ENCODE measurements at regions not wholly inside any gene's neighbourhood (a gene's known extent, or its start where the extent isn't known, plus 50 kb on each side); places are given as distances from the start of the nearest gene placed in this dataset.
"Not testable (repeated sequence)": the region's sequence is repeated elsewhere in the genome, so short reads cannot be mapped to it uniquely, and the experiment has no call there.

GRCh38 chr18:10166164-10166807 lies 252.5 kb downstream of the VAPA start:
- H3K4me3 ChIP-seq (ENCODE audit: control insufficient read depth in 1 of 7, extremely low read depth in 1 of 7, insufficient read depth in 4 of 7, low read depth in 2 of 7, low read length in 6 of 7) = no peak overlapping the region
- CTCF ChIA-PET = no interaction called here
- WGBS (ENCODE audit: insufficient coverage) = 98% methylated on average over 14 of the region's 22 CpGs

DNA sequence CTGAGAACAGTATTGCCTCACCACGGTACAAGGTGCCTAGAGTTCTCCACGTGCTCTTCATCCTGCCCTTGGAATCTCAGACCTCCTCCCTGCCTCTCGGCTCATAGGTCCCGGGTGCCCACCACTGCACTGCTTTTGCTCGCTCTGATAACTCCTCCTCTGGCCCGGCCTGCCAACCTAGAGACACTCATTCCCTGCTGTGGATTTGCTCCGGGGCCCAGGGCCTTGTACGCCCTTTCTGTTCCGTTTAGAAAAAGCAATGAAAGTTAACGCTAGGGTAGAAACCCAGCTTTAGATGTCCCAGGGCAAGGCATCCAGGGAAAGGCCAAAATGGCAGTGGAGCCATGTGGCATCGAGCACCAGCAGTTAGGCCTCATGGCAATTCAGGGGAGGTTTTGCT lies 253.9 kb downstream of the VAPA start:
- Histone ChIP-seq H3K27ac (ENCODE audit: insufficient read depth in 1 of 2, low read depth in 1 of 2, low read length in 2 of 2, poor library complexity in 1 of 2, severe bottlenecking in 2 of 2) (no peak overlapping the region), H3K36me3 (ENCODE audit: control insufficient read depth in 4 of 4, insufficient read depth in 4 of 4, low read length in 3 of 4) (no peaks in the 10 kb centered on the region), H3K4me1 (ENCODE audit: control extremely low read depth in 1 of 4, control insufficient read depth in 4 of 4, insufficient read depth in 4 of 4, low read length in 3 of 4) (no peaks in the 10 kb centered on the region), H3K4me3 (ENCODE audit: control insufficient read depth in 1 of 7, extremely low read depth in 1 of 7, insufficient read depth in 4 of 7, low read depth in 2 of 7, low read length in 6 of 7) (no peak overlapping the region), H3K9me3 (ENCODE audit: control extremely low read depth in 1 of 5, control insufficient read depth in 4 of 5, insufficient read depth in 2 of 5, low read depth in 1 of 5, low read length in 4 of 5) (no peaks in the 10 kb centered on the region), H3K27me3 (replicated peaks in 2 of 5; ENCODE audit: control insufficient read depth in 4 of 5, insufficient read depth in 5 of 5, low read length in 4 of 5) (no peaks in the 10 kb centered on the region)
- CTCF ChIA-PET = no interaction called here
- POLR2A ChIA-PET = no interaction called here
- no peak for DNase-seq
- 96% methylated on average over 11 of the region's 11 CpGs for WGBS (ENCODE audit: insufficient coverage)

More at GRCh38 chr18:10166164-10166807, 252.5 kb downstream of the VAPA start:
- POLR2A ChIA-PET = no interaction called here
- Histone ChIP-seq H3K27me3 (replicated peaks in 2 of 5; ENCODE audit: control insufficient read depth in 4 of 5, insufficient read depth in 5 of 5, low read length in 4 of 5) (no peaks in the 10 kb centered on the region), H3K27ac (ENCODE audit: insufficient read depth in 1 of 2, low read depth in 1 of 2, low read length in 2 of 2, poor library complexity in 1 of 2, severe bottlenecking in 2 of 2) (no peak overlapping the region), H3K9me3 (ENCODE audit: control extremely low read depth in 1 of 5, control insufficient read depth in 4 of 5, insufficient read depth in 2 of 5, low read depth in 1 of 5, low read length in 4 of 5) (no peaks in the 10 kb centered on the region), H3K36me3 (ENCODE audit: control insufficient read depth in 4 of 4, insufficient read depth in 4 of 4, low read length in 3 of 4) (no peaks in the 10 kb centered on the region), H3K4me1 (ENCODE audit: control extremely low read depth in 1 of 4, control insufficient read depth in 4 of 4, insufficient read depth in 4 of 4, low read length in 3 of 4) (no peaks in the 10 kb centered on the region)
- no peak for DNase-seq

GRCh38 chr18:10168477-10168876 lies 254.7 kb downstream of the VAPA start:
- ChIA-PET CTCF (interaction anchor here (1.1 kb wide), 1 partner anchor 132 kb away, joined by 3 read pairs; no protein-coding TSS in a partner anchor), POLR2A (no interaction called here)
- over 99% methylated on average over 8 of the region's 9 CpGs for WGBS (ENCODE audit: insufficient coverage)
- Histone ChIP-seq H3K4me1 (ENCODE audit: control extremely low read depth in 1 of 4, control insufficient read depth in 4 of 4, insufficient read depth in 4 of 4, low read length in 3 of 4) (no peaks in the 10 kb centered on the region), H3K27me3 (replicated peaks in 2 of 5; ENCODE audit: control insufficient read depth in 4 of 5, insufficient read depth in 5 of 5, low read length in 4 of 5) (no peaks in the 10 kb centered on the region), H3K36me3 (ENCODE audit: control insufficient read depth in 4 of 4, insufficient read depth in 4 of 4, low read length in 3 of 4) (no peaks in the 10 kb centered on the region), H3K4me3 (ENCODE audit: control insufficient read depth in 1 of 7, extremely low read depth in 1 of 7, insufficient read depth in 4 of 7, low read depth in 2 of 7, low read length in 6 of 7) (no peak overlapping the region), H3K27ac (ENCODE audit: insufficient read depth in 1 of 2, low read depth in 1 of 2, low read length in 2 of 2, poor library complexity in 1 of 2, severe bottlenecking in 2 of 2) (no peak overlapping the region), H3K9me3 (ENCODE audit: control extremely low read depth in 1 of 5, control insufficient read depth in 4 of 5, insufficient read depth in 2 of 5, low read depth in 1 of 5, low read length in 4 of 5) (no peaks in the 10 kb centered on the region)
- DNase-seq = no peak

DNA sequence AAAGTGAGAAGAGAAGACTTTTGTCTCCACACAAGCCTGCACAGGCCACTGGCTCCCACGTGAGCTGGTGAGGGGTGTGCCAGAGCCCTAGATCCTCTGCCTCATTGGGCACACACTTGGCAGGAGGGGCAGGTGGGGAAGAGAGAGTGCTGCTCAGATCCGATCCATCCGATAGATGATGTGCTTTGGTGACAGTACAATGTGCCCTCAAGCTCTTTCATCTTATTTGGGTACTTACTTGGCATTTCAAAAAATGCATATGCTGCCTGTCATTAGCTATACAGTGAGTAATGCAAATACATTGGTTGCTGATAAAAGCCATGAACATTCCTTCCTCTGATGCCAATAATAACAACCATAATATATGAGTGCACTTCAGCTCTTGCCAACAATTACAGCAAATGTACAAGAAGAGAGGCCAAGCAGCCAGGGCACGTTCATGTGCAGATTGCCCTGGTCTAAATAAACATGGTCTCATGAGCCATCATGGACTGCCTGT lies 255.3 kb downstream of the VAPA start:
- H3K4me3 ChIP-seq (ENCODE audit: control insufficient read depth in 1 of 7, extremely low read depth in 1 of 7, insufficient read depth in 4 of 7, low read depth in 2 of 7, low read length in 6 of 7) = no peak overlapping the region
- ChIA-PET POLR2A (no interaction called here), CTCF (interaction anchor here (1.1 to 1.2 kb wide), 2 partner anchors 15 to 132 kb away, joined by 3 read pairs; no protein-coding TSS in a partner anchor)
- no peak overlapping the region for H3K27ac ChIP-seq (ENCODE audit: insufficient read depth in 1 of 2, low read depth in 1 of 2, low read length in 2 of 2, poor library complexity in 1 of 2, severe bottlenecking in 2 of 2)
- WGBS (ENCODE audit: insufficient coverage) = 97% methylated on average over 4 of the region's 4 CpGs
- no peaks in the 10 kb centered on the region for H3K9me3 ChIP-seq (ENCODE audit: control extremely low read depth in 1 of 5, control insufficient read depth in 4 of 5, insufficient read depth in 2 of 5, low read depth in 1 of 5, low read length in 4 of 5)
- no peaks in the 10 kb centered on the region for H3K36me3 ChIP-seq (ENCODE audit: control insufficient read depth in 4 of 4, insufficient read depth in 4 of 4, low read length in 3 of 4)
- no peak for DNase-seq
- no peaks in the 10 kb centered on the region for H3K4me1 ChIP-seq (ENCODE audit: control extremely low read depth in 1 of 4, control insufficient read depth in 4 of 4, insufficient read depth in 4 of 4, low read length in 3 of 4)
- no peaks in the 10 kb centered on the region for H3K27me3 ChIP-seq (replicated peaks in 2 of 5; ENCODE audit: control insufficient read depth in 4 of 5, insufficient read depth in 5 of 5, low read length in 4 of 5)

GRCh38 chr18:10169814-10170213 lies 256.0 kb downstream of the VAPA start:
- POLR2A ChIA-PET = no interaction called here
- no peaks in the 10 kb centered on the region for H3K4me1 ChIP-seq (ENCODE audit: control extremely low read depth in 1 of 4, control insufficient read depth in 4 of 4, insufficient read depth in 4 of 4, low read length in 3 of 4)
- CTCF ChIA-PET = interaction anchor here (1.1 to 1.2 kb wide), 2 partner anchors 14 to 131 kb away, joined by 3 read pairs; no protein-coding TSS in a partner anchor
- no peaks in the 10 kb centered on the region for H3K27me3 ChIP-seq (replicated peaks in 2 of 5; ENCODE audit: control insufficient read depth in 4 of 5, insufficient read depth in 5 of 5, low read length in 4 of 5)
- peaks cover 0 to 1% (median 0%) of the 10 kb centered on the region in 5 experiments for H3K9me3 ChIP-seq (ENCODE audit: control extremely low read depth in 1 of 5, control insufficient read depth in 4 of 5, insufficient read depth in 2 of 5, low read depth in 1 of 5, low read length in 4 of 5)
- H3K4me3 ChIP-seq (ENCODE audit: control insufficient read depth in 1 of 7, extremely low read depth in 1 of 7, insufficient read depth in 4 of 7, low read depth in 2 of 7, low read length in 6 of 7) = no peak overlapping the region
- 100% methylated on average over 2 of the region's 2 CpGs for WGBS (ENCODE audit: insufficient coverage)
- no peak for DNase-seq
- no peaks in the 10 kb centered on the region for H3K36me3 ChIP-seq (ENCODE audit: control insufficient read depth in 4 of 4, insufficient read depth in 4 of 4, low read length in 3 of 4)
- no peak overlapping the region for H3K27ac ChIP-seq (ENCODE audit: insufficient read depth in 1 of 2, low read depth in 1 of 2, low read length in 2 of 2, poor library complexity in 1 of 2, severe bottlenecking in 2 of 2)

GRCh38 chr18:10170375-10170774 lies 256.6 kb downstream of the VAPA start:
- DNase-seq = no peak
- H3K4me3 ChIP-seq (ENCODE audit: control insufficient read depth in 1 of 7, extremely low read depth in 1 of 7, insufficient read depth in 4 of 7, low read depth in 2 of 7, low read length in 6 of 7) = no peak overlapping the region
- H3K27me3 ChIP-seq (replicated peaks in 2 of 5; ENCODE audit: control insufficient read depth in 4 of 5, insufficient read depth in 5 of 5, low read length in 4 of 5) = no peaks in the 10 kb centered on the region
- H3K36me3 ChIP-seq (ENCODE audit: control insufficient read depth in 4 of 4, insufficient read depth in 4 of 4, low read length in 3 of 4) = no peaks in the 10 kb centered on the region
- no peak overlapping the region for H3K27ac ChIP-seq (ENCODE audit: insufficient read depth in 1 of 2, low read depth in 1 of 2, low read length in 2 of 2, poor library complexity in 1 of 2, severe bottlenecking in 2 of 2)
- ChIA-PET POLR2A (no interaction called here), CTCF (interaction anchor here (0.6 to 1.2 kb wide), 2 partner anchors 13 to 216 kb away, joined by 3 read pairs; no protein-coding TSS in a partner anchor)
- H3K4me1 ChIP-seq (ENCODE audit: control extremely low read depth in 1 of 4, control insufficient read depth in 4 of 4, insufficient read depth in 4 of 4, low read length in 3 of 4) = no peaks in the 10 kb centered on the region
- H3K9me3 ChIP-seq (ENCODE audit: control extremely low read depth in 1 of 5, control insufficient read depth in 4 of 5, insufficient read depth in 2 of 5, low read depth in 1 of 5, low read length in 4 of 5) = peaks cover 0 to 1% (median 0%) of the 10 kb centered on the region in 5 experiments
- WGBS (ENCODE audit: insufficient coverage) = 100% methylated on average over 4 of the region's 5 CpGs

- CTCF ChIA-PET; H3K27ac ChIP-seq (ENCODE audit: insufficient read depth in 1 of 2, low read depth in 1 of 2, low read length in 2 of 2, poor library complexity in 1 of 2, severe bottlenecking in 2 of 2): not testable (repeated sequence)
Observed at GRCh38 chr18:10175333-10175732, 261.5 kb downstream of the VAPA start.

More at GRCh38 chr18:10175333-10175732, 261.5 kb downstream of the VAPA start:
- DNase-seq = peak in 2 of 3 donors; percentile 8 to 27
- H3K36me3 ChIP-seq (ENCODE audit: control insufficient read depth in 4 of 4, insufficient read depth in 4 of 4, low read length in 3 of 4); POLR2A ChIA-PET; H3K9me3 ChIP-seq (ENCODE audit: control extremely low read depth in 1 of 5, control insufficient read depth in 4 of 5, insufficient read depth in 2 of 5, low read depth in 1 of 5, low read length in 4 of 5); H3K27me3 ChIP-seq (replicated peaks in 2 of 5; ENCODE audit: control insufficient read depth in 4 of 5, insufficient read depth in 5 of 5, low read length in 4 of 5); H3K4me3 ChIP-seq (ENCODE audit: control insufficient read depth in 1 of 7, extremely low read depth in 1 of 7, insufficient read depth in 4 of 7, low read depth in 2 of 7, low read length in 6 of 7); H3K4me1 ChIP-seq (ENCODE audit: control extremely low read depth in 1 of 4, control insufficient read depth in 4 of 4, insufficient read depth in 4 of 4, low read length in 3 of 4): not testable (repeated sequence)
- no CpG with 5 or more reads among the region's 2 CpGs for WGBS (ENCODE audit: insufficient coverage)

All from common myeloid progenitor, CD34-positive (primary cell).